ENCODE measurements at regions not wholly inside any gene's neighbourhood (a gene's known extent, or its start where the extent isn't known, plus 50 kb on each side); places are given as distances from the start of the nearest gene placed in this dataset.

DNA sequence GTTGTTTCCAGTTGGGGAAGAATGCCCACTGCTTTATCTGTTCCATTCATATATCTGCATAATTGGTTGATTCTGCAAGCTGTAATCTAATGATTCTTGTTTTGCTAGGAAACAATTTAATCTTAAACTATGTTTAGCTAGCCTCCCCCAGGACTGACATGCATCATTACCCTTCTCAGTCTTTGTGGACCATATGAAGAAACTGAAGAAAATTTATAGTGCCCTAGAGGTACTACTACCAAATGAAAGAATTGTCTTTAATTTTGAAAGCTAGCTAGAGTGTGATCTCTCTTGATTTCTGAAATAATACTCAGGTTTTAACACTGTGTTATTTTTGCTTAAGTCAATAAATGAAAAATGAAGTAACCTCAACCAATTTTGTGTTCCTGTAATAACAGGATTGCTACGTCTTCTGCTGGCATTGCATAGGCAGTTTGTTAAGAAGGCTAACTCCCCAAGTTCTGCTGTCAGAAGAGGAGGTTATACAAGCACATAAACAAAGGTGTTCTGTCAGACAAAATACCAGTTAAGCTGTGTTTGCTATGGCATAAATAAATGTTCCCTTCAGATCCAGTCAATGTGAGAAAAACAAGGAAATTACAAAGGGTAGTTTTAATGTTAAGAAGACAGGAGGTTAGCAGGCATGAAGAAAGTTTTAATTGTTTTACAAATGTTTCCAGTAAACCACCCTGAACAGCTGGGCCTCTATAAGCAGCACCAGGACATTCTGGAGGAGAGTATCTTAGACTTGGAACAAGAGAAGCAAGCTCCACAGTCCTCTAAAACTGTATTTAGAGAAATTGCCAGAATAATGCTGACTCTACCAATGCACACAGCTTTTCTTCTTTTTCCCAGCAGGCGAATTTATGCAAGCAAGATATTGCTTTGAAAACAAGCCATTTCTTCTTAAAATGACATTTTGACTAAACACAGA, 90.3 kb upstream of the CTTNBP2 start:
- Histone ChIP-seq H3K4me2 (ENCODE audit: insufficient read depth, low read length, poor library complexity, severe bottlenecking) (no peak overlapping the region), H3K23ac (ENCODE audit: low read depth, low read length, poor library complexity) (no peak overlapping the region), H3K18ac (ENCODE audit: low read length) (no peak overlapping the region), H3K27me3 (ENCODE audit: control insufficient read depth in 3 of 3, insufficient read depth in 3 of 3, low read depth in 1 of 3, low read length in 3 of 3) (no peaks in the 10 kb centered on the region), H2BK120ac (ENCODE audit: low read depth, low read length) (no peak overlapping the region), H3K27ac (replicated peaks; ENCODE audit: low read length) (no peak overlapping the region), H3K9ac (ENCODE audit: low read depth, low read length, poor library complexity) (no peak overlapping the region), H2AFZ (ENCODE audit: low read length) (no peak overlapping the region), H3K14ac (ENCODE audit: low read length) (no peak overlapping the region), H4K8ac (ENCODE audit: low read depth, low read length) (no peak overlapping the region), H2BK12ac (ENCODE audit: low read length) (no peak overlapping the region), H3K79me1 (ENCODE audit: low read depth, low read length) (no peaks in the 10 kb centered on the region), H3K4me3 (ENCODE audit: low read length in 2 of 2) (no peak overlapping the region), H3K4me1 (ENCODE audit: control insufficient read depth in 2 of 2, insufficient read depth in 1 of 2, low read depth in 1 of 2, low read length in 2 of 2) (peaks cover 0 to 1% of the 10 kb centered on the region in 2 donors), H4K91ac (ENCODE audit: low read depth, low read length, poor library complexity) (no peak overlapping the region), H2BK15ac (ENCODE audit: low read length) (no peak overlapping the region), H2BK5ac (ENCODE audit: low read length) (no peak overlapping the region), H3K36me3 (replicated peaks in 1 of 2; ENCODE audit: control insufficient read depth in 2 of 2, insufficient read depth in 2 of 2, low read length in 2 of 2) (no peaks in the 10 kb centered on the region), H3K9me3 (replicated peaks in 1 of 2; ENCODE audit: control insufficient read depth in 2 of 2, insufficient read depth in 1 of 2, low read depth in 1 of 2, low read length in 2 of 2) (no peaks in the 10 kb centered on the region), H2AK5ac (ENCODE audit: low read depth, low read length) (no peak overlapping the region), H3K4ac (ENCODE audit: low read length) (no peak overlapping the region)
- no peak for DNase-seq (ENCODE audit: low spot score)
- no CpG with 5 or more reads among the region's 2 CpGs for WGBS, 2 donors (ENCODE audit: extremely low coverage in 2 of 2, insufficient read length in 2 of 2, insufficient replicate concordance in 1 of 2)

DNA sequence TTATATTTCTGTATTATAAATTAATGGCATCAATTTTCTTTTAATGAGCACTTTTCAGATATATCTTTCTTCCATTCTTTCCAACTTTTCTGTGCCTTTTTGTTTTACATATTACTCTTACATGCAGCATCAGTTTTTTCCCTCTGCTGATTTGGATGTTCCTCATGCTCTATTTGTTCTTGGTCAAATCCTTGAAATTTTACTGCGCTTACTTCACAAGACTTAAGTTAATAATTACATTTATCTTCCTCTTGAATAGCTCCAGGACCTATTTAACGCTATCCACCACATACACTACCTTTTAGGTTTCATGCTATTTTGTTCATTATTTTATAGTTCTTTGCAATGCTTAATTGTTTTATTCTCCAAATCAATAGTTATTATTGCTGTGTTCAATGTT, 97.6 kb upstream of the CTTNBP2 start:
- H3K9me3 ChIP-seq (replicated peaks in 1 of 2; ENCODE audit: control insufficient read depth in 2 of 2, insufficient read depth in 1 of 2, low read depth in 1 of 2, low read length in 2 of 2) = no peaks in the 10 kb centered on the region
- H3K23ac ChIP-seq (ENCODE audit: low read depth, low read length, poor library complexity) = no peak overlapping the region
- H3K27me3 ChIP-seq (ENCODE audit: control insufficient read depth in 3 of 3, insufficient read depth in 3 of 3, low read depth in 1 of 3, low read length in 3 of 3) = no peaks in the 10 kb centered on the region
- no peak for DNase-seq (ENCODE audit: low spot score)
- H3K4me1 ChIP-seq (ENCODE audit: control insufficient read depth in 2 of 2, insufficient read depth in 1 of 2, low read depth in 1 of 2, low read length in 2 of 2) = no peaks in the 10 kb centered on the region
- H2AFZ ChIP-seq (ENCODE audit: low read length) = no peak overlapping the region
- H3K36me3 ChIP-seq (replicated peaks in 1 of 2; ENCODE audit: control insufficient read depth in 2 of 2, insufficient read depth in 2 of 2, low read length in 2 of 2) = no peaks in the 10 kb centered on the region
- no peak overlapping the region for H3K4me3 ChIP-seq (ENCODE audit: low read length in 2 of 2)
- H2AK5ac ChIP-seq (ENCODE audit: low read depth, low read length) = no peak overlapping the region
- H4K8ac ChIP-seq (ENCODE audit: low read depth, low read length) = no peak overlapping the region
- H3K79me1 ChIP-seq (ENCODE audit: low read depth, low read length) = no peaks in the 10 kb centered on the region
- H3K4me2 ChIP-seq (ENCODE audit: insufficient read depth, low read length, poor library complexity, severe bottlenecking) = no peak overlapping the region
- no peak overlapping the region for H3K18ac ChIP-seq (ENCODE audit: low read length)
- no peak overlapping the region for H2BK5ac ChIP-seq (ENCODE audit: low read length)
- WGBS, 2 donors (ENCODE audit: extremely low coverage in 2 of 2, insufficient read length in 2 of 2, insufficient replicate concordance in 1 of 2) = no CpG with 5 or more reads among the region's 2 CpGs
- H3K4ac ChIP-seq (ENCODE audit: low read length) = no peak overlapping the region
- H4K91ac ChIP-seq (ENCODE audit: low read depth, low read length, poor library complexity) = no peak overlapping the region
- H3K27ac ChIP-seq (replicated peaks; ENCODE audit: low read length) = no peak overlapping the region
- H2BK15ac ChIP-seq (ENCODE audit: low read length) = no peak overlapping the region
- no peak overlapping the region for H3K14ac ChIP-seq (ENCODE audit: low read length)
- H2BK12ac ChIP-seq (ENCODE audit: low read length) = no peak overlapping the region
- H3K9ac ChIP-seq (ENCODE audit: low read depth, low read length, poor library complexity) = no peak overlapping the region
- no peak overlapping the region for H2BK120ac ChIP-seq (ENCODE audit: low read depth, low read length)

DNA sequence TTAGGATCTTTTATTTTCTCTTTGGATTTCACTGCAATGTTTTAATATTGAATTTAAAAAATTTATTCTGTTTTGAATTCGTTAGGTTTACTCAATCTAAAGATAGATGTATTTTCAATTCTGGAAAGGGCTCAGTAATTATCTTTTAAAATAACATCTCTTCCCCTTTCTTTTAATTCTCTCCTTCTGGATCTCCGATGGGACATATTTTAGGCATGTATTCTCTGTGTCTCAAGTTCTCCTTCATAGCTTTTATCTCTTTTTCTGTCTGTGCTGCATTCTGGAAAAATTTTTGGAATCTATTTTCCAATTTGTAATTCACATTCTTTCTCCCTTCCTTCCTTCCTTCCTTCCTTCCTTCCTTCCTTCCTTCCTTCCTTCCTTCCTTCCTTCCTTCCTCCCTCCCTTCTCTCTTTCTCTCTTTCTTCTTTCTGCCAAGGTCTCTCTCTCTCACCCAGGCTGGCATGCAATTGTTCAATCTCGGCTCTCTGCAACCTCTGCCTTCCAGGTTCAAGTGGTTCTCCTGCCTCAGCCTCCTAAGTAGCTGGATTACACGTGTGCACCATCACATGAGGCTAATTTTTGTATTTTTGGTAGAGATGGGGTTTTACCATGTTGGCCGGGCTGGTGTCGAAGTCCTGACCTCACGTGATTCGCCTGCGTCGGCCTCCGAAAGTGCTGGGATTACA, 98.5 kb upstream of the CTTNBP2 start:
- no peak overlapping the region for H3K23ac ChIP-seq (ENCODE audit: low read depth, low read length, poor library complexity)
- no peak overlapping the region for H2BK15ac ChIP-seq (ENCODE audit: low read length)
- no peak overlapping the region for H2BK12ac ChIP-seq (ENCODE audit: low read length)
- no peak overlapping the region for H3K18ac ChIP-seq (ENCODE audit: low read length)
- H3K4me2 ChIP-seq (ENCODE audit: insufficient read depth, low read length, poor library complexity, severe bottlenecking) = no peak overlapping the region
- H2AFZ ChIP-seq (ENCODE audit: low read length) = no peak overlapping the region
- no peaks in the 10 kb centered on the region for H3K79me1 ChIP-seq (ENCODE audit: low read depth, low read length)
- H3K36me3 ChIP-seq (replicated peaks in 1 of 2; ENCODE audit: control insufficient read depth in 2 of 2, insufficient read depth in 2 of 2, low read length in 2 of 2) = no peaks in the 10 kb centered on the region
- H3K27ac ChIP-seq (replicated peaks; ENCODE audit: low read length) = no peak overlapping the region
- H2BK5ac ChIP-seq (ENCODE audit: low read length) = no peak overlapping the region
- no peak overlapping the region for H4K8ac ChIP-seq (ENCODE audit: low read depth, low read length)
- no CpG with 5 or more reads among the region's 11 CpGs for WGBS, 2 donors (ENCODE audit: extremely low coverage in 2 of 2, insufficient read length in 2 of 2, insufficient replicate concordance in 1 of 2)
- no peak overlapping the region for H4K91ac ChIP-seq (ENCODE audit: low read depth, low read length, poor library complexity)
- no peak overlapping the region for H3K14ac ChIP-seq (ENCODE audit: low read length)
- H2BK120ac ChIP-seq (ENCODE audit: low read depth, low read length) = no peak overlapping the region
- no peaks in the 10 kb centered on the region for H3K4me1 ChIP-seq (ENCODE audit: control insufficient read depth in 2 of 2, insufficient read depth in 1 of 2, low read depth in 1 of 2, low read length in 2 of 2)
- no peaks in the 10 kb centered on the region for H3K9me3 ChIP-seq (replicated peaks in 1 of 2; ENCODE audit: control insufficient read depth in 2 of 2, insufficient read depth in 1 of 2, low read depth in 1 of 2, low read length in 2 of 2)
- H3K9ac ChIP-seq (ENCODE audit: low read depth, low read length, poor library complexity) = no peak overlapping the region
- no peaks in the 10 kb centered on the region for H3K27me3 ChIP-seq (ENCODE audit: control insufficient read depth in 3 of 3, insufficient read depth in 3 of 3, low read depth in 1 of 3, low read length in 3 of 3)
- H2AK5ac ChIP-seq (ENCODE audit: low read depth, low read length) = no peak overlapping the region
- no peak overlapping the region for H3K4ac ChIP-seq (ENCODE audit: low read length)
- H3K4me3 ChIP-seq (ENCODE audit: low read length in 2 of 2) = no peak overlapping the region
- DNase-seq (ENCODE audit: low spot score) = no peak

DNA sequence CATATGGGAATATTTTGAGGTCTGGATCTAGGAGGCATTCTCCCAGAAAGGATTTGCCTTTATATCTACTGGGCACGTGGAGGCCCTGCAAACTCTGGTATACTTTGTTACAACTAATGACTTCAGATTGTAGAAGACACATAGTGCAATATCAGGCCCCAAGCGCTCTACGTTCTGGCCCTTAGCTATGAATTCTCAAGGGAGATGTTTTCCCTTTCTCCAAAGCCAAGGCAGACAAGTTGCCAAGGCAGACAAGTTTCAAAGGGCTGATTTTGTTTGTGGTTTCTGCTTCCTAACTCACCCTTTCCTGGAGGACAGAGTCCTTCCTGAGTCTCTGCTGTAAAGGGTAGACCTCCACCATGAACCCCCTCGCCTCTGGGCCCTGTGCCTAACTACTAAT, 99.4 kb upstream of the CTTNBP2 start:
- Histone ChIP-seq H2AFZ (ENCODE audit: low read length) (no peak overlapping the region), H3K14ac (ENCODE audit: low read length) (no peak overlapping the region), H4K8ac (ENCODE audit: low read depth, low read length) (no peak overlapping the region), H2AK5ac (ENCODE audit: low read depth, low read length) (no peak overlapping the region), H3K9ac (ENCODE audit: low read depth, low read length, poor library complexity) (no peak overlapping the region), H3K18ac (ENCODE audit: low read length) (no peak overlapping the region), H3K23ac (ENCODE audit: low read depth, low read length, poor library complexity) (no peak overlapping the region), H3K36me3 (replicated peaks in 1 of 2; ENCODE audit: control insufficient read depth in 2 of 2, insufficient read depth in 2 of 2, low read length in 2 of 2) (no peaks in the 10 kb centered on the region), H3K4ac (ENCODE audit: low read length) (no peak overlapping the region), H2BK120ac (ENCODE audit: low read depth, low read length) (no peak overlapping the region), H2BK12ac (ENCODE audit: low read length) (no peak overlapping the region), H3K9me3 (replicated peaks in 1 of 2; ENCODE audit: control insufficient read depth in 2 of 2, insufficient read depth in 1 of 2, low read depth in 1 of 2, low read length in 2 of 2) (no peaks in the 10 kb centered on the region), H3K4me3 (ENCODE audit: low read length in 2 of 2) (no peak overlapping the region), H2BK15ac (ENCODE audit: low read length) (no peak overlapping the region), H2BK5ac (ENCODE audit: low read length) (no peak overlapping the region), H4K91ac (ENCODE audit: low read depth, low read length, poor library complexity) (no peak overlapping the region), H3K4me1 (ENCODE audit: control insufficient read depth in 2 of 2, insufficient read depth in 1 of 2, low read depth in 1 of 2, low read length in 2 of 2) (no peaks in the 10 kb centered on the region), H3K27me3 (ENCODE audit: control insufficient read depth in 3 of 3, insufficient read depth in 3 of 3, low read depth in 1 of 3, low read length in 3 of 3) (no peaks in the 10 kb centered on the region), H3K27ac (replicated peaks; ENCODE audit: low read length) (no peak overlapping the region), H3K4me2 (ENCODE audit: insufficient read depth, low read length, poor library complexity, severe bottlenecking) (no peak overlapping the region), H3K79me1 (ENCODE audit: low read depth, low read length) (no peaks in the 10 kb centered on the region)
- WGBS, 2 donors (ENCODE audit: extremely low coverage in 2 of 2, insufficient read length in 2 of 2, insufficient replicate concordance in 1 of 2) = no CpG with 5 or more reads among the region's 4 CpGs
- no peak for DNase-seq (ENCODE audit: low spot score)

Data from neuronal stem cell (in vitro differentiated cells).